ENCODE measurements at regions not wholly inside any gene's neighbourhood (a gene's known extent, or its start where the extent isn't known, plus 50 kb on each side); places are given as distances from the start of the nearest gene placed in this dataset.

- Histone ChIP-seq H3K9ac (ENCODE audit: low read length) (no peak overlapping the region), H4K20me1 (ENCODE audit: control insufficient read depth, insufficient read depth, low read length, poor library complexity, severe bottlenecking) (no peaks in the 10 kb centered on the region), H3K4me2 (replicated peaks; ENCODE audit: low read depth, low read length, poor library complexity, severe bottlenecking) (no peak overlapping the region), H3K27ac (ENCODE audit: low read length in 2 of 2) (no peak overlapping the region), H3K4me3 (ENCODE audit: control extremely low read depth in 1 of 5, extremely low read depth in 1 of 5, insufficient read depth in 1 of 5, low read depth in 2 of 5, low read length in 4 of 5) (no peak overlapping the region), H3K9me3 (ENCODE audit: control extremely low read depth in 1 of 3, control insufficient read depth in 2 of 3, insufficient read depth in 1 of 3, low read length in 2 of 3) (no peaks in the 10 kb centered on the region), H3K27me3 (replicated peaks in 1 of 4; ENCODE audit: control extremely low read depth in 1 of 4, control insufficient read depth in 3 of 4, insufficient read depth in 4 of 4, low read length in 3 of 4) (peaks cover 0 to 3% (median 1%) of the 10 kb centered on the region in 4 experiments), H3K36me3 (replicated peaks in 1 of 2; ENCODE audit: control extremely low read depth in 1 of 2, control insufficient read depth in 1 of 2, extremely low read depth in 1 of 2, insufficient read depth in 2 of 2, low read length in 1 of 2) (no peaks in the 10 kb centered on the region), H3K79me2 (ENCODE audit: control insufficient read depth, insufficient read depth, low read length) (no peaks in the 10 kb centered on the region), H3K4me1 (ENCODE audit: control insufficient read depth in 2 of 2, insufficient read depth in 2 of 2, low read length in 2 of 2) (no peaks in the 10 kb centered on the region), H2AFZ (ENCODE audit: insufficient read depth, low read depth, low read length, poor library complexity, severe bottlenecking) (no peak overlapping the region)
- DNase-seq (no peak), ATAC-seq (ENCODE audit: low read depth) (no peak)
- Mint-ChIP-seq H3K9me3 (ENCODE audit: insufficient read depth) (no peaks in the 10 kb centered on the region), H3K27me3 (peaks cover 18% of the 10 kb centered on the region), H3K4me3 (no peak overlapping the region), H3K27ac (no peak overlapping the region), H3K4me1 (no peaks in the 10 kb centered on the region)
- intact Hi-C loops (cut with micrococcal nuclease) = no loop called here
- TF ChIP-seq EZH2 (IDR thresholded peaks at IDR 0.05; ENCODE audit: borderline replicate concordance, insufficient read depth, low read depth, low read length, poor library complexity, severe bottlenecking) = no peak
- TF ChIP-seq CTCF (IDR thresholded peaks at IDR 0.05) = no peak
- CTCF ChIA-PET = no interaction called here
- WGBS (ENCODE audit: insufficient coverage) = no CpG with 5 or more reads among the region's 2 CpGs
- POLR2A ChIA-PET = no interaction called here
Observed at GRCh38 chr15:34647569-34648293, 64.3 kb upstream of the GOLGA8B start.

- Histone ChIP-seq H3K36me3 (replicated peaks in 1 of 2; ENCODE audit: control extremely low read depth in 1 of 2, control insufficient read depth in 1 of 2, extremely low read depth in 1 of 2, insufficient read depth in 2 of 2, low read length in 1 of 2) (no peaks in the 10 kb centered on the region), H3K27ac (ENCODE audit: low read length in 2 of 2) (no peak overlapping the region), H3K4me1 (ENCODE audit: control insufficient read depth in 2 of 2, insufficient read depth in 2 of 2, low read length in 2 of 2) (no peaks in the 10 kb centered on the region), H3K9ac (ENCODE audit: low read length) (no peak overlapping the region), H3K79me2 (ENCODE audit: control insufficient read depth, insufficient read depth, low read length) (no peaks in the 10 kb centered on the region), H4K20me1 (ENCODE audit: control insufficient read depth, insufficient read depth, low read length, poor library complexity, severe bottlenecking) (no peaks in the 10 kb centered on the region), H3K27me3 (replicated peaks in 1 of 4; ENCODE audit: control extremely low read depth in 1 of 4, control insufficient read depth in 3 of 4, insufficient read depth in 4 of 4, low read length in 3 of 4) (peaks cover 0 to 3% (median 1%) of the 10 kb centered on the region in 4 experiments), H3K9me3 (ENCODE audit: control extremely low read depth in 1 of 3, control insufficient read depth in 2 of 3, insufficient read depth in 1 of 3, low read length in 2 of 3) (no peaks in the 10 kb centered on the region), H3K4me2 (replicated peaks; ENCODE audit: low read depth, low read length, poor library complexity, severe bottlenecking) (no peak overlapping the region), H3K4me3 (ENCODE audit: control extremely low read depth in 1 of 5, extremely low read depth in 1 of 5, insufficient read depth in 1 of 5, low read depth in 2 of 5, low read length in 4 of 5) (no peak overlapping the region), H2AFZ (ENCODE audit: insufficient read depth, low read depth, low read length, poor library complexity, severe bottlenecking) (no peak overlapping the region)
- ChIA-PET CTCF (no interaction called here), POLR2A (no interaction called here)
- no peak overlapping the region for H3K4me3 Mint-ChIP-seq
- 71% methylated on average over 1 of the region's 2 CpGs for WGBS (ENCODE audit: insufficient coverage)
- no peaks in the 10 kb centered on the region for H3K9me3 Mint-ChIP-seq (ENCODE audit: insufficient read depth)
- no peak overlapping the region for H3K27ac Mint-ChIP-seq
- intact Hi-C loops (cut with micrococcal nuclease) = no loop called here
- no peak for ATAC-seq (ENCODE audit: low read depth)
- TF ChIP-seq CTCF (IDR thresholded peaks at IDR 0.05) = no peak
- TF ChIP-seq EZH2 (IDR thresholded peaks at IDR 0.05; ENCODE audit: borderline replicate concordance, insufficient read depth, low read depth, low read length, poor library complexity, severe bottlenecking) = no peak
- no peaks in the 10 kb centered on the region for H3K4me1 Mint-ChIP-seq
- peaks cover 19% of the 10 kb centered on the region for H3K27me3 Mint-ChIP-seq
- no peak for DNase-seq
Observed at GRCh38 chr15:34646918-34647317, 63.5 kb upstream of the GOLGA8B start.

All from B cell (primary cell).